Glomerular visceral epithelial cell (primary cell): ENCODE measurements at regions not wholly inside any gene's neighbourhood (a gene's known extent, or its start where the extent isn't known, plus 50 kb on each side); places are given as distances from the start of the nearest gene placed in this dataset.
A peak's percentile ranks its signal among the peaks of the same experiment; 100 is the strongest.
"Not testable (repeated sequence)": the region's sequence is repeated elsewhere in the genome, so short reads cannot be mapped to it uniquely, and the experiment has no call there.

Source experiments
- DNase-seq: peaks from one replicate; pipeline ENCODE4 v3.0.0-alpha.2; 2016; ENCODE audit errors: extremely low spot score

- no peak for DNase-seq
Observed at GRCh38 chr2:242027676-242028450, 158.3 kb downstream of the RTP5 start.

GRCh38 chr2:242029422-242030225, 160.1 kb downstream of the RTP5 start:
- no peak for DNase-seq

GRCh38 chr2:242030226-242030575, 160.7 kb downstream of the RTP5 start:
- DNase-seq = no peak

- DNase-seq = no peak
Observed at GRCh38 chr2:242030858-242031257, 161.3 kb downstream of the RTP5 start.

- peak; percentile 90 for DNase-seq
Observed at GRCh38 chr2:242031481-242032019, 162.0 kb downstream of the RTP5 start.

GRCh38 chr2:242032780-242033656, 163.5 kb downstream of the RTP5 start:
- no peak for DNase-seq

GRCh38 chr2:242034138-242034537, 164.6 kb downstream of the RTP5 start:
- no peak for DNase-seq

- DNase-seq = no peak
Observed at GRCh38 chr2:242034996-242035814, 165.7 kb downstream of the RTP5 start.

- no peak for DNase-seq
Observed at GRCh38 chr2:242035858-242036652, 166.5 kb downstream of the RTP5 start.

- DNase-seq = no peak
Observed at GRCh38 chr2:242036653-242036950, 167.1 kb downstream of the RTP5 start.

- DNase-seq = no peak
Observed at GRCh38 chr2:242038166-242038927, 168.8 kb downstream of the RTP5 start.

- DNase-seq = no peak
Observed at GRCh38 chr2:242038928-242039341, 169.4 kb downstream of the RTP5 start.

- no peak for DNase-seq
Observed at GRCh38 chr2:242040303-242040655, 170.8 kb downstream of the RTP5 start.

- no peak for DNase-seq
Observed at GRCh38 chr2:242040681-242041080, 171.2 kb downstream of the RTP5 start.

- no peak for DNase-seq
Observed at GRCh38 chr2:242041816-242042215, 172.3 kb downstream of the RTP5 start.

- DNase-seq = no peak
Observed at GRCh38 chr2:242043538-242044312, 174.2 kb downstream of the RTP5 start.

- no peak for DNase-seq
Observed at GRCh38 chr2:242044313-242044590, 174.7 kb downstream of the RTP5 start.

- not testable (repeated sequence) for DNase-seq
Observed at GRCh38 chr2:242045596-242046144, 176.1 kb downstream of the RTP5 start.
